Breast epithelium (tissue), 3 donors: ENCODE measurements at regions not wholly inside any gene's neighbourhood (a gene's known extent, or its start where the extent isn't known, plus 50 kb on each side); places are given as distances from the start of the nearest gene placed in this dataset.

Source experiments
- POLR2A ChIP-seq: fragments of 450-650 bp; IDR thresholded peaks from one replicate; pipeline ENCODE4 v1.6.1; 2016; ENCODE audit warnings: antibody characterized with exemption, mild to moderate bottlenecking, moderate library complexity
- POLR2AphosphoS5 ChIP-seq, 3 donors: sonication (generic); formaldehyde crosslinking; IDR thresholded peaks; one replicate each; pipeline ENCODE4 v1.6.1; 2017; ENCODE audit warnings: antibody characterized with exemption in 3 of 3
- TF ChIP-seq, protein P1 (sequence below), 3 donors: fragments of 450-650 bp; IDR thresholded peaks; one replicate each; pipeline ENCODE4 v1.5.1; 2016 to 2017; ENCODE audit warnings: antibody characterized with exemption in 3 of 3, mild to moderate bottlenecking in 3 of 3, moderate library complexity in 3 of 3

DNA sequence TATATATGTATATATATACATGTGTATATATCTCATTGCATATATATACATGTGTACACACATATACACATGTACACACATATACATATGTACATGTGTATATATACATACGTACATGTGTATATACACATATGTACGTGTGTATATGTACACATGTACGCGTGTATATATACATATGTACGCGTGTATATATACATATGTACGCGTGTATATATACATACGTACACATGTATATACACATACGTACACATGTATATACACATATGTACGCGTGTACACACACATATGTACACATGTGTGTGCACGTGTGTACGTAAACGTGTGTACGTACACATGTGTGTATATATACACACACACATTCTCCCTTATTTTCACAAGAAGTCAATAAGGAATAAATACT, 141.6 kb upstream of the TMCC3 start:
- TF ChIP-seq, protein P1, sequence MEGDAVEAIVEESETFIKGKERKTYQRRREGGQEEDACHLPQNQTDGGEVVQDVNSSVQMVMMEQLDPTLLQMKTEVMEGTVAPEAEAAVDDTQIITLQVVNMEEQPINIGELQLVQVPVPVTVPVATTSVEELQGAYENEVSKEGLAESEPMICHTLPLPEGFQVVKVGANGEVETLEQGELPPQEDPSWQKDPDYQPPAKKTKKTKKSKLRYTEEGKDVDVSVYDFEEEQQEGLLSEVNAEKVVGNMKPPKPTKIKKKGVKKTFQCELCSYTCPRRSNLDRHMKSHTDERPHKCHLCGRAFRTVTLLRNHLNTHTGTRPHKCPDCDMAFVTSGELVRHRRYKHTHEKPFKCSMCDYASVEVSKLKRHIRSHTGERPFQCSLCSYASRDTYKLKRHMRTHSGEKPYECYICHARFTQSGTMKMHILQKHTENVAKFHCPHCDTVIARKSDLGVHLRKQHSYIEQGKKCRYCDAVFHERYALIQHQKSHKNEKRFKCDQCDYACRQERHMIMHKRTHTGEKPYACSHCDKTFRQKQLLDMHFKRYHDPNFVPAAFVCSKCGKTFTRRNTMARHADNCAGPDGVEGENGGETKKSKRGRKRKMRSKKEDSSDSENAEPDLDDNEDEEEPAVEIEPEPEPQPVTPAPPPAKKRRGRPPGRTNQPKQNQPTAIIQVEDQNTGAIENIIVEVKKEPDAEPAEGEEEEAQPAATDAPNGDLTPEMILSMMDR (IDR thresholded peaks at IDR 0.05): no peak
- no peak for TF ChIP-seq POLR2AphosphoS5 (IDR thresholded peaks at IDR 0.05)
- TF ChIP-seq POLR2A: no peak
